Kidney glomerular epithelial cell (primary cell): ENCODE measurements at regions not wholly inside any gene's neighbourhood (a gene's known extent, or its start where the extent isn't known, plus 50 kb on each side); places are given as distances from the start of the nearest gene placed in this dataset.

ENCODE experiments used
- DNase-seq: peaks from one replicate; lab custom pipeline; 2025; lab: John Stamatoyannopoulos, UW

GRCh38 chr16:6932871-6933385 lies 399.7 kb upstream of the RBFOX1 start:
- peak; percentile 93 for DNase-seq

GRCh38 chr16:6929868-6930267 lies 402.8 kb upstream of the RBFOX1 start:
- no peak for DNase-seq

GRCh38 chr16:6926762-6927161 lies 405.9 kb upstream of the RBFOX1 start:
- no peak for DNase-seq

GRCh38 chr16:6926341-6926740 lies 406.3 kb upstream of the RBFOX1 start:
- no peak for DNase-seq

- no peak for DNase-seq
Measured at GRCh38 chr16:6918646-6919045, 414.0 kb upstream of the RBFOX1 start.

GRCh38 chr16:6916946-6917345 lies 415.7 kb upstream of the RBFOX1 start:
- DNase-seq = no peak

GRCh38 chr16:6913566-6913965 lies 419.1 kb upstream of the RBFOX1 start:
- no peak for DNase-seq

GRCh38 chr16:6910301-6910700 lies 422.3 kb upstream of the RBFOX1 start:
- DNase-seq = no peak

- DNase-seq = no peak
Measured at GRCh38 chr16:6905601-6906000, 427.0 kb upstream of the RBFOX1 start.

- no peak for DNase-seq
Measured at GRCh38 chr16:6903671-6904070, 429.0 kb upstream of the RBFOX1 start.

GRCh38 chr16:6898896-6899295 lies 433.7 kb upstream of the RBFOX1 start:
- no peak for DNase-seq

- no peak for DNase-seq
Measured at GRCh38 chr16:6897876-6898485, 434.7 kb upstream of the RBFOX1 start.

GRCh38 chr16:6892966-6893365 lies 439.7 kb upstream of the RBFOX1 start:
- peak; percentile 35 for DNase-seq

GRCh38 chr16:6891496-6891895 lies 441.1 kb upstream of the RBFOX1 start:
- DNase-seq = peak; percentile 98

GRCh38 chr16:6888531-6888930 lies 444.1 kb upstream of the RBFOX1 start:
- DNase-seq = peak; percentile 39

GRCh38 chr16:6884002-6884401 lies 448.6 kb upstream of the RBFOX1 start:
- DNase-seq = peak; percentile 47

GRCh38 chr16:6880263-6880662 lies 452.4 kb upstream of the RBFOX1 start:
- no peak for DNase-seq

- DNase-seq = no peak
Measured at GRCh38 chr16:6864671-6865070, 468.0 kb upstream of the RBFOX1 start.

- no peak for DNase-seq
Measured at GRCh38 chr16:6864244-6864643, 468.4 kb upstream of the RBFOX1 start.

GRCh38 chr16:6863135-6863534 lies 469.5 kb upstream of the RBFOX1 start:
- no peak for DNase-seq

- no peak for DNase-seq
Measured at GRCh38 chr16:6861815-6862477, 470.7 kb upstream of the RBFOX1 start.

- no peak for DNase-seq
Measured at GRCh38 chr16:6861135-6861814, 471.4 kb upstream of the RBFOX1 start.

GRCh38 chr16:6857575-6857974 lies 475.1 kb upstream of the RBFOX1 start:
- DNase-seq = no peak
